Motor neuron (in vitro differentiated cells): ENCODE measurements at regions not wholly inside any gene's neighbourhood (a gene's known extent, or its start where the extent isn't known, plus 50 kb on each side); places are given as distances from the start of the nearest gene placed in this dataset.
"Not testable (repeated sequence)": the region's sequence is repeated elsewhere in the genome, so short reads cannot be mapped to it uniquely, and the experiment has no call there.

Source experiments
- ATAC-seq, 8 experiments: fragments of 200-7000 bp; cut with Tn5 transposase; replicated peaks in 6 of 8; 2 replicates each; pipeline ENCODE4 v1.8.0; 2021; ENCODE audit warnings: mild to moderate bottlenecking in 8 of 8, moderate library complexity in 8 of 8
- H3K27ac ChIP-seq, 2 donors: fragments of 250-450 bp; sonication (Bioruptor Pico); 2 replicates each; pipeline ENCODE4 v1.9.0; 2021; ENCODE audit warnings: antibody characterized with exemption in 2 of 2, mild to moderate bottlenecking in 2 of 2, moderate library complexity in 1 of 2
- H3K4me1 ChIP-seq, 2 donors: fragments of 250-450 bp; sonication (Bioruptor Pico); replicated peaks in 1 of 2; 2 replicates each; pipeline ENCODE4 v1.6.1; 2021; ENCODE audit warnings: antibody characterized with exemption in 2 of 2, mild to moderate bottlenecking in 2 of 2, moderate library complexity in 1 of 2
- H3K4me3 ChIP-seq, 5 donors: fragments of 250-450 bp; sonication (Bioruptor Pico); 2 replicates each; pipeline ENCODE4 v1.9.0; 2021; ENCODE audit warnings: antibody characterized with exemption in 5 of 5, mild to moderate bottlenecking in 5 of 5, moderate library complexity in 4 of 5
- WGBS, 10 experiments: fragments of 450-650 bp; shearing (Covaris generic); methylation state at CpG; one replicate each; pipeline ENCODE4 v1.0.0; 2022; 5-methylcytosine and 5-hydroxymethylcytosine counted together
- in situ Hi-C, 9 experiments: fragments of 400-800 bp; cut with MboI; loops; one replicate each; pipeline ENCODE4 v1.15.0; 2021; ENCODE audit warnings: low sequenced_read_pairs in 9 of 9, low pct_unique_long_range_greater_than_20kb in 2 of 9; ENCODE audit not compliant: unreplicated experiment in 9 of 9

GRCh38 chr12:86950444-86950843, 694.3 kb upstream of the MGAT4C start:
- no peak overlapping the region for H3K4me3 ChIP-seq
- H3K27ac ChIP-seq = no peak overlapping the region
- 0 to 100% (median 20%) methylated on average over 1 to 3 of the region's 3 CpGs; no CpG with 5 or more reads in 2 of the 10 experiments for WGBS, 10 experiments
- in situ Hi-C loops = no loop called here
- H3K4me1 ChIP-seq = peaks cover 0 to 11% of the 10 kb centered on the region in 2 donors
- peak in 2 of 8 experiments; percentile 72 to 79 for ATAC-seq

GRCh38 chr12:86950043-86950442, 693.9 kb upstream of the MGAT4C start:
- WGBS, 10 experiments = 0 to 67% (median 15%) methylated on average over 1 of the region's 1 CpG
- no peak for ATAC-seq
- no peak overlapping the region for H3K4me3 ChIP-seq
- H3K27ac ChIP-seq = no peak overlapping the region
- in situ Hi-C loops = no loop called here
- peaks cover 0 to 11% of the 10 kb centered on the region in 2 donors for H3K4me1 ChIP-seq

- no peak for ATAC-seq
- in situ Hi-C loops = no loop called here
- no peak overlapping the region for H3K27ac ChIP-seq
- H3K4me1 ChIP-seq = peaks cover 0 to 11% of the 10 kb centered on the region in 2 donors
- WGBS, 10 experiments = 0 to 100% (median 87%) methylated on average over 1 of the region's 1 CpG; no CpG with 5 or more reads in 2 of the 10 experiments
- no peak overlapping the region for H3K4me3 ChIP-seq
Measured at GRCh38 chr12:86948851-86949250, 692.7 kb upstream of the MGAT4C start.

- in situ Hi-C loops = no loop called here
- no peak overlapping the region for H3K4me3 ChIP-seq
- 0 to 71% (median 50%) methylated on average over 1 of the region's 1 CpG; no CpG with 5 or more reads in 3 of the 10 experiments for WGBS, 10 experiments
- peak in 1 of 8 experiments; percentile 31 for ATAC-seq
- peaks cover 0 to 4% of the 10 kb centered on the region in 2 donors for H3K4me1 ChIP-seq
- no peak overlapping the region for H3K27ac ChIP-seq
Measured at GRCh38 chr12:86945685-86946196, 689.5 kb upstream of the MGAT4C start.

GRCh38 chr12:86944197-86944819, 688.1 kb upstream of the MGAT4C start:
- in situ Hi-C loops, H3K4me3 ChIP-seq, ATAC-seq, H3K4me1 ChIP-seq, H3K27ac ChIP-seq: not testable (repeated sequence)
- no CpG with 5 or more reads among the region's 3 CpGs for WGBS, 10 experiments

- Histone ChIP-seq H3K27ac (no peak overlapping the region), H3K4me1 (no peaks in the 10 kb centered on the region), H3K4me3 (no peak overlapping the region)
- ATAC-seq = no peak
- in situ Hi-C loops = no loop called here
Measured at GRCh38 chr12:86931714-86932113, 675.5 kb upstream of the MGAT4C start.

- WGBS, 10 experiments = 25 to 83% (median 69%) methylated on average over 1 to 2 of the region's 2 CpGs
- no peak for ATAC-seq
- Histone ChIP-seq H3K4me1 (peaks cover 0 to under 1% of the 10 kb centered on the region in 2 donors), H3K27ac (no peak overlapping the region), H3K4me3 (no peak overlapping the region)
- in situ Hi-C loops = no loop called here
Measured at GRCh38 chr12:86929962-86930361, 673.8 kb upstream of the MGAT4C start.

- 25 to 90% (median 83%) methylated on average over 1 of the region's 1 CpG; no CpG with 5 or more reads in 3 of the 10 experiments for WGBS, 10 experiments
- Histone ChIP-seq H3K27ac (no peak overlapping the region), H3K4me3 (no peak overlapping the region), H3K4me1 (no peaks in the 10 kb centered on the region)
- no peak for ATAC-seq
- in situ Hi-C loops = loop anchor here in 1 of 9 experiments (25.0 kb wide), 1 partner anchor 980 kb away; no protein-coding TSS in a partner anchor
Measured at GRCh38 chr12:86917121-86917520, 660.9 kb upstream of the MGAT4C start.

- ATAC-seq = peak in 3 of 8 experiments; percentile 52 to 67 (median 54)
- in situ Hi-C loops = loop anchor here in 1 of 9 experiments (25.0 kb wide), 1 partner anchor 977 kb away; no protein-coding TSS in a partner anchor
- Histone ChIP-seq H3K4me1 (no peaks in the 10 kb centered on the region), H3K4me3 (no peak overlapping the region), H3K27ac (no peak overlapping the region)
Measured at GRCh38 chr12:86914721-86915120, 658.5 kb upstream of the MGAT4C start.

GRCh38 chr12:86911973-86912372, 655.8 kb upstream of the MGAT4C start:
- no peak overlapping the region for H3K27ac ChIP-seq
- in situ Hi-C loops = loop anchor here in 1 of 9 experiments (25.0 kb wide), 1 partner anchor 975 kb away; no protein-coding TSS in a partner anchor
- peak in 4 of 8 experiments; percentile 50 to 98 (median 93) for ATAC-seq
- no peaks in the 10 kb centered on the region for H3K4me1 ChIP-seq
- H3K4me3 ChIP-seq = no peak overlapping the region
- 10 to 100% (median 80%) methylated on average over 1 to 3 of the region's 3 CpGs; no CpG with 5 or more reads in 3 of the 10 experiments for whole genome bisulfite sequencing, 10 experiments

GRCh38 chr12:86903159-86903558, 647.0 kb upstream of the MGAT4C start:
- H3K4me3 ChIP-seq = no peak overlapping the region
- H3K27ac ChIP-seq = no peak overlapping the region
- in situ Hi-C loops = loop anchor here in 1 of 9 experiments (25.0 kb wide), 1 partner anchor 966 kb away; no protein-coding TSS in a partner anchor
- no peak for ATAC-seq
- H3K4me1 ChIP-seq = no peaks in the 10 kb centered on the region
- 43 to 100% (median 85%) methylated on average over 1 of the region's 1 CpG; no CpG with 5 or more reads in 3 of the 10 experiments for WGBS, 10 experiments

GRCh38 chr12:86860776-86861175, 604.6 kb upstream of the MGAT4C start:
- 0 to 100% (median 86%) methylated on average over 1 to 3 of the region's 3 CpGs for WGBS, 10 experiments
- no peak overlapping the region for H3K27ac ChIP-seq
- ATAC-seq = peak in 2 of 8 experiments; percentile 48 to 75
- in situ Hi-C loops = no loop called here
- no peaks in the 10 kb centered on the region for H3K4me1 ChIP-seq
- H3K4me3 ChIP-seq = no peak overlapping the region

GRCh38 chr12:86852451-86852850, 596.3 kb upstream of the MGAT4C start:
- Histone ChIP-seq H3K4me1 (no peaks in the 10 kb centered on the region), H3K27ac (no peak overlapping the region), H3K4me3 (no peak overlapping the region)
- no peak for ATAC-seq
- WGBS, 10 experiments = 22 to 100% (median 90%) methylated on average over 1 of the region's 1 CpG; no CpG with 5 or more reads in 1 of the 10 experiments
- in situ Hi-C loops = no loop called here
